KBM-7 (cell line): ENCODE measurements at regions not wholly inside any gene's neighbourhood (a gene's known extent, or its start where the extent isn't known, plus 50 kb on each side); places are given as distances from the start of the nearest gene placed in this dataset.

Experiments
- DNase-seq: peaks from one replicate; pipeline ENCODE4 v3.0.0-alpha.2; 2015
- in situ Hi-C: fragments of 300-500 bp; cut with MboI; formaldehyde crosslinking; loops from 2 replicates; pipeline ENCODE4 v1.14.3; 2020; ENCODE audit warnings: low sequenced_read_pairs, low pct_unique_long_range_greater_than_20kb, mixed read lengths

- DNase-seq, result no peak
- in situ Hi-C loops, result no loop called here
These were observed 53.6 kb upstream of the ATF7IP2 start for GRCh38 chr16:10332241-10332640.

- no peak for DNase-seq
- in situ Hi-C loops, result no loop called here
These were observed 53.1 kb upstream of the ATF7IP2 start for GRCh38 chr16:10332775-10333174.

DNA sequence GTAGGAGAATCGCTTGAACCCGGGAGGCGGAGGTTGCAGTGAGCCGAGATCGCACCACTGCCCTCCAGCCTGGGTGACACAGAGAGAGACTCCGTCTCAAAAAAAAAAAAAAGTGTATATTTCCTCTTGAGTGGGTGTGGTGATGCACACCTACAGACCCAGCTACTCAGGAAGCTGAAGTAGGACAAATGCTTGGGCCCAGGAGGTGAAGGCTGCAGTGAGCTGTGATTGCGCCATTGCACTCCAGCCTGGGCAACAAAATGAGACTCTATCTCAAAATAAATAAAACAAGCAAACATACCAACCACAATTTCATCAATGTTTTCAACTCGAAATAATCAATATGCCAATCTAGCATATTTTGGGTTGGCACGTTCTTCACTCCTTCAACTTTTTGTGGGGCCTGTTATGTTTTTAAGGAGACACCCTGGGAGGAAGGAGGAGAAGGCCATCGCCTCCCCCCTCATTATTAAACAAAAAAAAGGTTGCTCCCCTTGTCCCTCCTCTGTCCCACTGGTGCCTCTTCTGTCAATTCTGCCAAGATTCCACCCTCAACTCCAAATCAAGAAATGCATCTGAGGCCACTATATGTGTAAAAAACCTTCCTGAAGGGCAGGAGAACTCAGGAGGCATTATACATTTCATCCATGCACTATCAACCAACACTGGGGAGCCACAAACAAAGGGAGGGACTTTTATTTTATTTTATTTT is 52.4 kb upstream of the ATF7IP2 start:
- in situ Hi-C loops, result no loop called here
- DNase-seq, result no peak

DNA sequence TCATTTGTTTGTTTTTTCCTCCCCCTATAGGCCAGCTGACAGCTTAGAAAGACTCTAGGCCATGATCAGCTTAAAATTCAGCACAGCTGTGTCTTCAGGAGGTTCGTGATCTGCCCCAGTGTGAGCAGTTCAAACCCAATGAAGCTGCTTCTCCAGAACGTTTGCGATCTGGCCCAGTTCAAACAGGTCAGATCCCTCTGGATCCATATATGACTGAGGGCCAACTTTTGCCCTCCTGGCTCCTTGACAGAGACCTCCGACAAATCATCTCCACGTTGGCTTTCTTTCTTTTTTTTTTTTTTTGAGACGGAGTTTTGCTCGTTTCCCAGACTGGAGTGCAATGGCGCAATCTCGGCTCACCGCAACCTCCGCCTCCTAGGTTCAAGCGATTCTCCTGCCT is 50.2 kb upstream of the ATF7IP2 start:
- in situ Hi-C loops, result no loop called here

More for the DNA sequence above, 50.2 kb upstream of the ATF7IP2 start:
- no peak for DNase-seq
